ENCODE measurements at regions not wholly inside any gene's neighbourhood (a gene's known extent, or its start where the extent isn't known, plus 50 kb on each side); places are given as distances from the start of the nearest gene placed in this dataset.

GRCh38 chr7:47221826-47222225 is 360.1 kb downstream of the TNS3 start:
- Mint-ChIP-seq H3K4me3 (no peak overlapping the region), H3K9me3 (peaks cover 20% of the 10 kb centered on the region), H3K27ac (no peak overlapping the region), H3K27me3 (ENCODE audit: low read depth) (no peaks in the 10 kb centered on the region; the same call in 1 of the 2 replicates), H3K36me3 (peaks cover 9% of the 10 kb centered on the region), H3K4me1 (no peaks in the 10 kb centered on the region)
- no peak for TF ChIP-seq ESRRA (CRISPR knock-in tag; IDR thresholded peaks at IDR 0.05; ENCODE audit: borderline replicate concordance)
- TF ChIP-seq ZNF425 (CRISPR knock-in tag; conservative IDR thresholded peaks at IDR 0.05) = no peak
- TF ChIP-seq ZSCAN18 (CRISPR knock-in tag; IDR thresholded peaks at IDR 0.05) = no peak
- TF ChIP-seq CTCF (IDR thresholded peaks at IDR 0.05) = no peak
- TF ChIP-seq EMX1 (CRISPR knock-in tag; IDR thresholded peaks at IDR 0.05) = no peak
- TF ChIP-seq E2F4 (CRISPR knock-in tag; IDR thresholded peaks at IDR 0.05; ENCODE audit: borderline replicate concordance, low read depth) = no peak
- TF ChIP-seq ZNF671 (CRISPR knock-in tag; IDR thresholded peaks at IDR 0.05) = no peak
- no peak for TF ChIP-seq FOXP4 (CRISPR knock-in tag; IDR thresholded peaks at IDR 0.05)
- ChIA-PET CTCF (no interaction called here), POLR2A (no interaction called here)
- ATAC-seq = no peak
- no peak for DNase-seq (ENCODE audit: low spot score)

GRCh38 chr7:47218378-47219176 is 363.3 kb downstream of the TNS3 start:
- Mint-ChIP-seq H3K27me3 (ENCODE audit: low read depth) (no peaks in the 10 kb centered on the region; the same call in 1 of the 2 replicates), H3K4me3 (no peak overlapping the region), H3K4me1 (no peaks in the 10 kb centered on the region), H3K9me3 (peaks cover 7% of the 10 kb centered on the region), H3K27ac (no peak overlapping the region), H3K36me3 (peaks cover under 1% of the 10 kb centered on the region; the same call in 1 of the 2 replicates)
- ATAC-seq = no peak
- no peak for TF ChIP-seq ATF3 (CRISPR knock-in tag; conservative IDR thresholded peaks at IDR 0.05)
- TF ChIP-seq JUN (CRISPR knock-in tag; IDR thresholded peaks at IDR 0.05) = no peak
- TF ChIP-seq E2F5 (CRISPR knock-in tag; IDR thresholded peaks at IDR 0.05) = no peak
- TF ChIP-seq PRRX2 (CRISPR knock-in tag; IDR thresholded peaks at IDR 0.05) = no peak
- no peak for TF ChIP-seq ZNF396 (CRISPR knock-in tag; IDR thresholded peaks at IDR 0.05; ENCODE audit: borderline replicate concordance)
- TF ChIP-seq GRHL2 (CRISPR knock-in tag; IDR thresholded peaks at IDR 0.05; ENCODE audit: insufficient replicate concordance, severe bottlenecking) = no peak
- TF ChIP-seq ZNF317 (CRISPR knock-in tag; IDR thresholded peaks at IDR 0.05; ENCODE audit: borderline replicate concordance, low read depth) = no peak
- no peak for TF ChIP-seq ZBTB21 (CRISPR knock-in tag; IDR thresholded peaks at IDR 0.05; ENCODE audit: borderline replicate concordance)
- TF ChIP-seq USF2 (CRISPR knock-in tag; IDR thresholded peaks at IDR 0.05) = no peak
- TF ChIP-seq ZMAT4 (CRISPR knock-in tag; IDR thresholded peaks at IDR 0.05) = no peak
- TF ChIP-seq CREB1 (CRISPR knock-in tag; IDR thresholded peaks at IDR 0.05) = no peak
- TF ChIP-seq ZNF423 (CRISPR knock-in tag; IDR thresholded peaks at IDR 0.05) = no peak
- TF ChIP-seq NR2C2 (CRISPR knock-in tag; IDR thresholded peaks at IDR 0.05) = no peak
- TF ChIP-seq OVOL2 (CRISPR knock-in tag; IDR thresholded peaks at IDR 0.05; ENCODE audit: borderline replicate concordance) = no peak
- ChIA-PET POLR2A (no interaction called here), CTCF (interaction anchor here (0.6 to 1.3 kb wide), 2 partner anchors 16 to 48 kb away, joined by 3 read pairs; no protein-coding TSS in a partner anchor)
- no peak for DNase-seq (ENCODE audit: low spot score)
